Heart right ventricle (tissue), 16 donors: ENCODE measurements at regions not wholly inside any gene's neighbourhood (a gene's known extent, or its start where the extent isn't known, plus 50 kb on each side); places are given as distances from the start of the nearest gene placed in this dataset.

Experiments
- ATAC-seq, 8 donors: fragments of 200-7000 bp; cut with Tn5 transposase; one replicate each; pipeline ENCODE4 v1.9.1; 2020; ENCODE audit warnings: mild to moderate bottlenecking in 8 of 8, moderate library complexity in 8 of 8, moderate number of reproducible peaks in 1 of 8
- DNase-seq, 2 donors: peaks; one replicate each; pipeline ENCODE4 v3.0.0-alpha.2; 2020
- H3K27ac ChIP-seq, 10 donors: fragments of 200-600 bp; sonication (generic) in 2 of 10; one replicate each; pipeline versions ENCODE4 v1.5.0 to v1.8.0; 2020 to 2022; ENCODE audit warnings: mild to moderate bottlenecking in 3 of 10
- H3K27me3 ChIP-seq, 7 donors: fragments of 200-600 bp; one replicate each; pipeline ENCODE4 v1.8.0; 2021 to 2022; ENCODE audit warnings: mild to moderate bottlenecking in 2 of 7
- H3K36me3 ChIP-seq, 9 donors: fragments of 200-600 bp; sonication (generic) in 1 of 9; one replicate each; pipeline versions ENCODE4 v1.5.0 to v1.8.0; 2020 to 2022; ENCODE audit warnings: mild to moderate bottlenecking in 2 of 9
- H3K4me1 ChIP-seq, 9 donors: fragments of 200-600 bp; sonication (generic) in 1 of 9; one replicate each; pipeline versions ENCODE4 v1.5.0 to v1.8.0; 2020 to 2022; ENCODE audit warnings: mild to moderate bottlenecking in 4 of 9
- H3K4me3 ChIP-seq, 10 donors: fragments of 200-600 bp; sonication (generic) in 2 of 10; one replicate each; pipeline versions ENCODE4 v1.5.0 to v1.8.0; 2020 to 2022; ENCODE audit warnings: mild to moderate bottlenecking in 7 of 10, moderate library complexity in 2 of 10
- H3K9me3 ChIP-seq, 11 donors: fragments of 200-600 bp in 10 of 11; sonication (generic) in 2 of 11; one replicate each; pipeline versions ENCODE4 v1.5.0 to v1.8.0; 2013 to 2022; ENCODE audit warnings: mild to moderate bottlenecking in 2 of 11, control low read depth in 1 of 11, moderate library complexity in 1 of 11
- WGBS, 2 donors: extraction: QIAGEN DNeasy Blood & Tissue Kit; methylation state at CpG; one replicate each; pipeline ENCODE4 v1.1.7; 2013; ENCODE audit warnings: inconsistent platforms in 1 of 2; 5-methylcytosine and 5-hydroxymethylcytosine counted together
- intact Hi-C, 10 donors: fragments of 100-400 bp; cut with DNase I; formaldehyde crosslinking; loops; one replicate each; pipeline versions ENCODE4 v1.11.1 to v1.14.2; 2022
- TF ChIP-seq, protein P1 (sequence below), 9 donors: fragments of 200-600 bp; sonication (generic) in 2 of 9; IDR thresholded peaks; one replicate each; pipeline versions ENCODE4 v1.5.0 to v1.8.0; 2021 to 2022; ENCODE audit warnings: antibody characterized with exemption in 9 of 9, mild to moderate bottlenecking in 5 of 9, moderate library complexity in 1 of 9
- donor health status: Arrhythmogenic right ventricular cardiomyopathy.
- donor health status: ischemic (EF 13 %, LVEDD 7.1; RV severe dilation, severe dysfunction).
- donor health status: healthy with polysubstance abuse.
- donor health status: DM: no; HTN: yes; CAD: no.
- donor health status: DM: no; HTN: no; CAD: no.
- donor health status: ischemic (EF 25% LVEDD 6.9; RV normal size, moderate dysfunction).
- donor health status: ischemic (EF 25% LVEDD 5.7; RV mildly dilated, moderate dysfunction).
- donor health status: healthy.
- donor health status: DM: yes; HTN: yes; CAD: no.
- donor health status: Ischemic cardiomyopathy.
- donor health status: ischemic (EF 35%, LVEDD 5.7; RV mildly dilated, moderate dysfunction).
- donor health status: nonischemic (EF 11% LVEDD 7.7; RV severe dilation, severe dysfunction).
- donor health status: DM: yes; HTN: yes; CAD: no.
- donor health status: PGD.
- donor health status: ischemic (EF 29% LVEDD 5.4; RV normal size, mild dysfunction).
- donor health status: nonischemic (EF 23%, LVEDD 6.1; RV moderate dilation, normal function).

DNA sequence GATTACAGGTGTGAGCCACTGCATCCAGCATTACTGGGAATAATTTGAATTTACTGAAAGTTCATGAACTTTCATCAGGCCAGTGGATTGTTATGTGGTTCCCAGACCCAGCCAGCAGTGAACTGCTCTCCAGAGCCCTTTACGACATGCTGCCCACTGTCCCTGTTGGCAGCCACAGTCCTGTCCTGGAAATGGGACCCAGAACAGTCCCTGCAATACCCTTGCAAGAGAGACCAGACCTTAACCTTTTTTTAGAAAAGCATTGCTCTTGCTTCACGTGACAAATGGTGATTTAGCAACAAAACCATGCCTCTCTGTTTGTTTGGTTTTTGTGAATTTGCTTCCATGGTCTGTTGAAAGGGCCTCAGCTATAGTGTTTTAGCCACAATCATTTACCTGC lies 367.3 kb upstream of the C2CD4B start:
- DNase-seq (no peak), ATAC-seq (no peak)
- Histone ChIP-seq H3K9me3 (no peaks in the 10 kb centered on the region), H3K4me3 (no peak overlapping the region), H3K4me1 (peaks cover 0 to 23% (median 14%) of the 10 kb centered on the region in 9 donors), H3K36me3 (no peaks in the 10 kb centered on the region), H3K27me3 (no peaks in the 10 kb centered on the region), H3K27ac (no peak overlapping the region)
- WGBS, 2 donors: 74 to 86% methylated on average over 2 of the region's 2 CpGs
- TF ChIP-seq, protein P1, sequence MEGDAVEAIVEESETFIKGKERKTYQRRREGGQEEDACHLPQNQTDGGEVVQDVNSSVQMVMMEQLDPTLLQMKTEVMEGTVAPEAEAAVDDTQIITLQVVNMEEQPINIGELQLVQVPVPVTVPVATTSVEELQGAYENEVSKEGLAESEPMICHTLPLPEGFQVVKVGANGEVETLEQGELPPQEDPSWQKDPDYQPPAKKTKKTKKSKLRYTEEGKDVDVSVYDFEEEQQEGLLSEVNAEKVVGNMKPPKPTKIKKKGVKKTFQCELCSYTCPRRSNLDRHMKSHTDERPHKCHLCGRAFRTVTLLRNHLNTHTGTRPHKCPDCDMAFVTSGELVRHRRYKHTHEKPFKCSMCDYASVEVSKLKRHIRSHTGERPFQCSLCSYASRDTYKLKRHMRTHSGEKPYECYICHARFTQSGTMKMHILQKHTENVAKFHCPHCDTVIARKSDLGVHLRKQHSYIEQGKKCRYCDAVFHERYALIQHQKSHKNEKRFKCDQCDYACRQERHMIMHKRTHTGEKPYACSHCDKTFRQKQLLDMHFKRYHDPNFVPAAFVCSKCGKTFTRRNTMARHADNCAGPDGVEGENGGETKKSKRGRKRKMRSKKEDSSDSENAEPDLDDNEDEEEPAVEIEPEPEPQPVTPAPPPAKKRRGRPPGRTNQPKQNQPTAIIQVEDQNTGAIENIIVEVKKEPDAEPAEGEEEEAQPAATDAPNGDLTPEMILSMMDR (IDR thresholded peaks at IDR 0.05): no peak
- intact Hi-C loops: loop anchor here in 1 of 10 donors (10.0 kb wide), 1 partner anchor 138 kb away; the partner anchor contains the start of gene TLN2

DNA sequence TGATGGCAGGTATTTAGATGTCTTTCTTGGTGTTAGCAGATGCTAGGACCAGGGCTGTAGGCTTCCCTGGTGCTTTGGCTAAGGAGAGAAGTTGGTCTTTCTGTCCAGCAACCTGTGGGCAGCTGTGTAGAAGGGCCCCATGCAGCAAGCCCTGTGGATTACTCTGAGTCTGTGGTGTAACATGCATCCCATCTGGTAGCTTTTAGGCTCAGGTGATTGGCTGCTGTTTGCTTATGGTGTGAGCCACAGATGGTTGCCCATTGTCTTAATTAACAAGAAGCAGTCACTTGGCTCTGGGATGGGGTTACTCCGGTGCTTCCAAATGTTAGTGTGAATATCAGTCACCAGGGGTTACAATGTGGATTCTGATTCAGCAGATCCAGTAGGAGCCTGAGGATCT lies 368.6 kb upstream of the C2CD4B start:
- TF ChIP-seq, protein P1 (IDR thresholded peaks at IDR 0.05): no peak
- H3K27me3 ChIP-seq: no peaks in the 10 kb centered on the region
- 66 to 79% methylated on average over 1 of the region's 1 CpG for WGBS, 2 donors
- no peaks in the 10 kb centered on the region for H3K9me3 ChIP-seq
- peaks cover 0 to 21% (median 14%) of the 10 kb centered on the region in 9 donors for H3K4me1 ChIP-seq
- H3K36me3 ChIP-seq: no peaks in the 10 kb centered on the region
- intact Hi-C loops: loop anchor here in 1 of 10 donors (10.0 kb wide), 1 partner anchor 139 kb away; the partner anchor contains the start of gene TLN2
- DNase-seq (no peak), ATAC-seq (peak in 3 of 8 donors; percentile 14 to 29 (median 18))
- no peak overlapping the region for H3K27ac ChIP-seq
- H3K4me3 ChIP-seq: no peak overlapping the region

DNA sequence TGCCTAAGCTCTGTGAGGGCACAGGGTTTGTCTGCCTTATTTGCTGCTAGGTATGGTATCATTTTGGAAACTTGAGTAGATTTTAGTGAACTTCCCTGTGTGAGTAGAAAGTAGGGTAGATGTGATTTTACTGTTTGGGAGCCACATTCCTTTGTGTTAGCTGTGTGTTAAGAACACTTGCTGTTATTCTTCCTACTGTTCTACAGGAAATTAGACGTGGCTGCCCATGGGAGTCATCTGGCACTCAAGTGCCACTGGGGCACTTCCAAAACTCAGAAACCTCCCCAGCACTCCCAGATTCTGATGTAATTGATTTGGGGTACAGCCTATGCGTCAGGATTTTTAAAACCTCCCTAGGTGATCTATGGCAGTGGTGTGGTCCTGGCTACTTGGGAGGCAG lies 369.9 kb upstream of the C2CD4B start:
- DNase-seq (no peak), ATAC-seq (no peak)
- H3K4me1 ChIP-seq: peaks cover 0 to 16% (median 14%) of the 10 kb centered on the region in 9 donors
- no peaks in the 10 kb centered on the region for H3K27me3 ChIP-seq
- WGBS, 2 donors: 58 to 67% methylated on average over 2 of the region's 2 CpGs
- H3K27ac ChIP-seq: no peak overlapping the region
- H3K9me3 ChIP-seq: no peaks in the 10 kb centered on the region
- intact Hi-C loops: loop anchor here in 1 of 10 donors (10.0 kb wide), 1 partner anchor 140 kb away; the partner anchor contains the start of gene TLN2
- TF ChIP-seq, protein P1 (IDR thresholded peaks at IDR 0.05): no peak
- H3K4me3 ChIP-seq: no peak overlapping the region
- no peaks in the 10 kb centered on the region for H3K36me3 ChIP-seq

DNA sequence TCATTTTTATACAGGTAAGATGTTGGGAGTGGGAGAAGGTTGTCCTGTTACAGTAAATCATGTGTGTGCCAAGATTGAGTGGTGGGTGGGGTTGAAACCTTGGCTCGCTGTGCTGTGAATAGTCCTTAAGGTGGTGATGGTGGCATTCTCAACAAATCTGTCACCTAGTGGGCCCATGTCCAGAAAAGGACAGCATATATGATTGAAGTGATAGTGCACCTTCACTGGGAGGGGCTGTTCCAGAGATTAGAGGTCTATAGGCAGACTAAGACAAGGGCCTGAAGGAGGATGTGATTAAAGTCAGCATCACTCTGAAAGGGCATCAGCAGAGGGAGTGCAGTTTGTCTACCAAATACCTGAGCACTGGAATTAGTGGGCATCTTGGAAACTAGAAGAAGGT lies 374.2 kb upstream of the C2CD4B start:
- Histone ChIP-seq H3K27ac (no peak overlapping the region), H3K4me1 (peaks cover 0 to 40% (median 12%) of the 10 kb centered on the region in 9 donors), H3K36me3 (no peaks in the 10 kb centered on the region), H3K27me3 (no peaks in the 10 kb centered on the region), H3K4me3 (no peak overlapping the region), H3K9me3 (no peaks in the 10 kb centered on the region)
- ATAC-seq (no peak), DNase-seq (no peak)
- TF ChIP-seq, protein P1 (IDR thresholded peaks at IDR 0.05): no peak
- intact Hi-C loops: loop anchor here in 1 of 10 donors (10.0 kb wide), 1 partner anchor 144 kb away; the partner anchor contains the start of gene TLN2
- WGBS, 2 donors: 83 to 95% methylated on average over 1 of the region's 1 CpG
